DMS 273 (cell line): ENCODE measurements at regions not wholly inside any gene's neighbourhood (a gene's known extent, or its start where the extent isn't known, plus 50 kb on each side); places are given as distances from the start of the nearest gene placed in this dataset.

Experiments
- DNase-seq: peaks from one replicate; lab custom pipeline; 2025; ENCODE audit not compliant: unreplicated experiment; lab: John Stamatoyannopoulos, UW

- no peak for DNase-seq
These were observed 73.1 kb upstream of the CXCR4 start for GRCh38 chr2:136191041-136191440.

GRCh38 chr2:136189221-136189782 is 71.4 kb upstream of the CXCR4 start:
- DNase-seq = no peak

GRCh38 chr2:136188086-136188485 is 70.1 kb upstream of the CXCR4 start:
- no peak for DNase-seq

GRCh38 chr2:136185981-136186776 is 68.2 kb upstream of the CXCR4 start:
- DNase-seq = peak; percentile 9

GRCh38 chr2:136183097-136183496 is 65.1 kb upstream of the CXCR4 start:
- DNase-seq = no peak

GRCh38 chr2:136182315-136182714 is 64.4 kb upstream of the CXCR4 start:
- no peak for DNase-seq

GRCh38 chr2:136179602-136179975 is 61.6 kb upstream of the CXCR4 start:
- no peak for DNase-seq

GRCh38 chr2:136178941-136179601 is 61.1 kb upstream of the CXCR4 start:
- DNase-seq = no peak

GRCh38 chr2:136175868-136176267 is 57.9 kb upstream of the CXCR4 start:
- DNase-seq = no peak

- DNase-seq = no peak
These were observed 57.5 kb upstream of the CXCR4 start for GRCh38 chr2:136175466-136175865.

GRCh38 chr2:136173126-136173525 is 55.2 kb upstream of the CXCR4 start:
- DNase-seq = peak; percentile 11

- no peak for DNase-seq
These were observed 53.3 kb upstream of the CXCR4 start for GRCh38 chr2:136171223-136171622.

- no peak for DNase-seq
These were observed 50.8 kb upstream of the CXCR4 start for GRCh38 chr2:136168720-136169119.

- DNase-seq = no peak
These were observed 49.9 kb upstream of the CXCR4 start for GRCh38 chr2:136167721-136168475.
